Retinal pigment epithelial cell (primary cell): ENCODE measurements at regions not wholly inside any gene's neighbourhood (a gene's known extent, or its start where the extent isn't known, plus 50 kb on each side); places are given as distances from the start of the nearest gene placed in this dataset.

Experiments used
- DNase-seq: peaks from one replicate; pipeline ENCODE4 v3.0.0-alpha.2; 2010; ENCODE audit warnings: low read depth
- H3K4me3 ChIP-seq: 2 replicates; pipeline ENCODE4 v1.5.1; 2011; ENCODE audit warnings: mild to moderate bottlenecking, low read length, control low read depth, moderate library complexity
- CTCF ChIP-seq: conservative IDR thresholded peaks from 2 replicates; pipeline ENCODE4 v1.5.1; 2011; ENCODE audit warnings: low read depth, low read length, control low read depth, inconsistent platforms

- no peak for TF ChIP-seq CTCF
- H3K4me3 ChIP-seq = no peak overlapping the region
- no peak for DNase-seq
Observed at GRCh38 chr13:30135351-30135750, 172.0 kb downstream of the KATNAL1 start.

- no peak overlapping the region for H3K4me3 ChIP-seq
- TF ChIP-seq CTCF = no peak
- no peak for DNase-seq
Observed at GRCh38 chr13:30134578-30134977, 172.8 kb downstream of the KATNAL1 start.

- H3K4me3 ChIP-seq = no peak overlapping the region
- TF ChIP-seq CTCF = no peak
- DNase-seq = no peak
Observed at GRCh38 chr13:30133996-30134395, 173.4 kb downstream of the KATNAL1 start.

GRCh38 chr13:30133554-30133912 lies 173.8 kb downstream of the KATNAL1 start:
- no peak for TF ChIP-seq CTCF
- no peak for DNase-seq
- no peak overlapping the region for H3K4me3 ChIP-seq

GRCh38 chr13:30132623-30133553 lies 174.5 kb downstream of the KATNAL1 start:
- TF ChIP-seq CTCF = peak; percentile 89
- DNase-seq = peak; percentile 54
- H3K4me3 ChIP-seq = no peak overlapping the region

- H3K4me3 ChIP-seq = no peak overlapping the region
- TF ChIP-seq CTCF = no peak
Observed at GRCh38 chr13:30129411-30129810, 177.9 kb downstream of the KATNAL1 start.

GRCh38 chr13:30128591-30128990 lies 178.8 kb downstream of the KATNAL1 start:
- H3K4me3 ChIP-seq = no peak overlapping the region
- DNase-seq = no peak
- TF ChIP-seq CTCF = no peak

More at GRCh38 chr13:30129411-30129810, 177.9 kb downstream of the KATNAL1 start:
- no peak for DNase-seq
